ENCODE measurements at regions not wholly inside any gene's neighbourhood (a gene's known extent, or its start where the extent isn't known, plus 50 kb on each side); places are given as distances from the start of the nearest gene placed in this dataset.

DNA sequence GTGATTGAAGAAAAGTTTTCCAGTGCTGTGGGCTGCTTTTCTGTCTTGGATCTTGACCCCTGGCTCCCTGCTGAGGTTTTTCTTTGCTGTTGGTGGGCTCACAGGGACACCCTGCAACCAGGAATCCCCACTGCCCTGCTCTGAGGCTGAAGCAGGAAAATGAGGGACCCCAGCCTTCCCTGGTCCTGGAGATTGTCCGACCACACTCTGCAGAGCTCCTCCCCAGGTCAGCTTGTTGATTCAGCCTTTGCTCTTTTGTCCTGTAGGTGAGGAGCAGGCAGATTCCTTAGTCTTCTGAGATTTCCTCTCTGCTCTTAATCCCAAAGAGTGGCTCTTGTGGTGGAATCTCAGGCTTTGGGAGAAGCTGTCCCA, 194.5 kb downstream of the RPLP1 start:
- DNase-seq (ENCODE audit: low spot score) = no peak
- TF ChIP-seq, protein P1, sequence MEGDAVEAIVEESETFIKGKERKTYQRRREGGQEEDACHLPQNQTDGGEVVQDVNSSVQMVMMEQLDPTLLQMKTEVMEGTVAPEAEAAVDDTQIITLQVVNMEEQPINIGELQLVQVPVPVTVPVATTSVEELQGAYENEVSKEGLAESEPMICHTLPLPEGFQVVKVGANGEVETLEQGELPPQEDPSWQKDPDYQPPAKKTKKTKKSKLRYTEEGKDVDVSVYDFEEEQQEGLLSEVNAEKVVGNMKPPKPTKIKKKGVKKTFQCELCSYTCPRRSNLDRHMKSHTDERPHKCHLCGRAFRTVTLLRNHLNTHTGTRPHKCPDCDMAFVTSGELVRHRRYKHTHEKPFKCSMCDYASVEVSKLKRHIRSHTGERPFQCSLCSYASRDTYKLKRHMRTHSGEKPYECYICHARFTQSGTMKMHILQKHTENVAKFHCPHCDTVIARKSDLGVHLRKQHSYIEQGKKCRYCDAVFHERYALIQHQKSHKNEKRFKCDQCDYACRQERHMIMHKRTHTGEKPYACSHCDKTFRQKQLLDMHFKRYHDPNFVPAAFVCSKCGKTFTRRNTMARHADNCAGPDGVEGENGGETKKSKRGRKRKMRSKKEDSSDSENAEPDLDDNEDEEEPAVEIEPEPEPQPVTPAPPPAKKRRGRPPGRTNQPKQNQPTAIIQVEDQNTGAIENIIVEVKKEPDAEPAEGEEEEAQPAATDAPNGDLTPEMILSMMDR (IDR thresholded peaks at IDR 0.05) = no peak
- no peak for ATAC-seq (ENCODE audit: low FRiP score)

DNA sequence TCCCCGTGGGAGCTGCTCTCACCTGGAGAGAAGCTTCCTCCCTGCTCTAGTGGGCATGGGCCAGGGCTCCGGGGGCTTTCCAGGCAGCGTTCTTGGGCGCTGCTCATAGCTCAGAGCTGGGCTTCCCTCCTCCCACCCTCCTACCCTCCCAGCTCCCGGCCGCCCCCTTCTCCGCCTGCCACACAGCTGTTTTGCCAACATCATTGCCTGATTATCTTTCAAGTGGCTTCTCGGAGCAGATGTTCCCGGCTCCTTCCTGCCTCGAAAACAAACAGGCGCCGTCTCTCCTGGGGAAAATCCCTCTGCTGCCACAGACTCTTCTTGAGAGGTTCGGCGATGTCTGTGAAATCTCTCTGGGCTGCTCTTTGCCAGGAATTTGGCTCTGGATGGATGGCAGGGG, 195.6 kb downstream of the RPLP1 start:
- DNase-seq (ENCODE audit: low spot score) (no peak), ATAC-seq (ENCODE audit: low FRiP score) (no peak)
- TF ChIP-seq, protein P1 (IDR thresholded peaks at IDR 0.05) = no peak

DNA sequence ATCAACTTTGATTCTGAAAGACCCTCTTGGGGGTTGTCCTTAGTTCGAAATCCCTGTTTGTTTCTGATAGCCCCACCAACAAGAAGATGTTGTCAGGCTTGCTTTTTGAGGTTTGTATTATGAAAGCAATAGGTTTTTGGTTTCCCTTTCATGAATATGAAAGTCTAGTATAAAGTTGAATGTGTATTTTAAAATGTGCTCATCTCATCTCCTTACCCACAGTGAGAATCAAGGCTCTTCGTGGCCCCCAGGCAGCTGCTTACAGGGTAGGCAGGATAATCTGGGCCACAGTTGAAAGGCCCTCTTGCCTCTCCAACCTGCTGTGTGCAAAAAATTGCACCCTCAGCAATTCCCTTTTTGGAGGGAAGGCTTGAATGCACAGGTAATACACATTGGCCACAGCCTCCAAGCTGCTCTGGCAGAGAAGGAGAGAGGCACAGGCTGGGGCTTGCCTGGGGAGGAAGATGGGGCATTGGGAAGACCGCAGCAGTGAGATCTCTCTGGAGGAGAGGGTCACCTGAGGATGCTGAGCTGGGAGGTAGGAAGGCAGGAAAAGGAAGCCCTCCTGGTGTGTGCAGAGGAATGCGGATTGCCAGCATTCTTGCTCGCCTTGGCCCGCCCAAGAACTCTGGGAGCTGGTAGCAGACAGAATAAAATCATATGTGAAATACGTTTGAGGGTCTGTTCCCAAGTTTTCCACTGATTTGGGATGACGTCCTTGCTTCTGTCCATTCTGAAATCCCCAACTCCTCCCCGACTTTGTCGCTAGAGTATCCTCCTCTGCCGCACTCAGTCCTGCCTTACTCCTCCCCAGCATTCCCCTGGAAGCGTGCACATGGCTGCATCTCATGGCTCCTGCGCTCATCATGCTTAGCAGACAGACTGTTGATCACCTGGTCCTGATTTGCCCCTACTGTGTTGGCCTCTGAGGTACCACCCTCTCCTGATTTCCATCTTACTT, 196.4 kb downstream of the RPLP1 start:
- TF ChIP-seq, protein P1 (IDR thresholded peaks at IDR 0.05) = no peak
- ATAC-seq (ENCODE audit: low FRiP score) = no peak
- DNase-seq (ENCODE audit: low spot score) = no peak

DNA sequence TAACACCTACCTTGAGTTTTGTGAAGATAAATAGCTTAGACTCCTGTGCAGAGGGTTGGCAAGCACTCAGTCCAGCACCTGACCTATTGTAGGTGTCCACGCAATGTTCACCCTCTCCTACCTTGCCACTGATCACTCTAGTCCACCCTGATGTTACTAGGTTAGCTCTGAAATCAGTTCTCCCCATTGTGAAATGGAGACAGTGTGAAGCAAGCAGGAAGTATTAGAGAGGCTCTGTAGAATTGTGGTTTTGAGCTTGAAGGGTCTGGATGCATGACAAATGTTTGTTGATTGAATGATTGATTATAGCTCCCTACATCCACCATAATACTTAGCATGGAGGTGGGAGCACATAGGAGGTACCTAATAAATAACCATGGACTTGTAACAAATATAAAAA, 199.7 kb downstream of the RPLP1 start:
- TF ChIP-seq, protein P1 (IDR thresholded peaks at IDR 0.05) = no peak
- DNase-seq (ENCODE audit: low spot score) (no peak), ATAC-seq (ENCODE audit: low FRiP score) (no peak)

DNA sequence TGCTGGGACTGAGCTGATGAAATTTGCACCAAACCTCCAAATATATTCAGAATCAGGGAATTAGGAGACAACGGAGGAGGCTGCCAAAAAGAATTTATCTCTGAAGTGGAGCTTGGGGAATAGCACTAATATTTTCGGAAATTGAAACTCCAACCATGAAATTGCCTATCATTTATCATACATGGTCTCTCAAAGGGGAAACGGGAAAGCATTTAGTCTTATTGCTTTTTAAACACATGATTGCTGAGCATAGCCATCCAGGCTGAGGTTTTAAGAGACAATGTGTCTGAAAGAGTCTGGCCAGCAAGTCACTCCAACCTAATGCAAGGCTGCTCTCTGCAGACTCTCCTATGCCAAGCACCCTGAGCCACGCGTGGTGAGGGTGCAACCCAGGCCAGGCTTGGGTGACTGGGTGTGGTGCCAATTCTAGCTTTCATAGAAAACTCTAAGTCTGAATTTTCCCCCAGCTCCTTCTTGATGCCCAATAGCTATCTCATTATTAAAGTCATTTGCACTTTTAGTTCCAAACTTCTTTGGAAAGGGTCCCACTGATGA, 200.2 kb downstream of the RPLP1 start:
- TF ChIP-seq, protein P1 (IDR thresholded peaks at IDR 0.05) = no peak
- DNase-seq (ENCODE audit: low spot score) = no peak
- ATAC-seq (ENCODE audit: low FRiP score) = no peak

DNA sequence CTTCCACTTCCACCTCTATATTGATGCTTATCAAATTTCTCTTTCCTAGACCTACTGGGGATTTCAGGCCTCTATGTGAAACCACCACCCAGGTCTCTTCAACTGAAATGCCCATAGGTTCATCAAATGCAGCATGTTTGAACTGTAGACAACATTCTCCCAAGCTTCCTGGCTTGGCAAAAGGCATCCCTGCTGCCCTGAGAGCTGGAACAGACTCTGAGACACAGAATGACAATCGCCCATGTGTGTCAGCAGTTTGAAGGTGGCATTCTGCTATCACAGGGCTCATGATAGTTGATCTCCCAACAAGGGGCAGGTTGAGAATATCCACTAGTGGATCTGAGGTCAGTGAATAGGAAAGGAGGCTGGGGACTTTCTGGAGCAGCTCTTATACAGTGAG, 200.7 kb downstream of the RPLP1 start:
- TF ChIP-seq, protein P1 (IDR thresholded peaks at IDR 0.05) = no peak
- DNase-seq (ENCODE audit: low spot score) (no peak), ATAC-seq (ENCODE audit: low FRiP score) (no peak)

DNA sequence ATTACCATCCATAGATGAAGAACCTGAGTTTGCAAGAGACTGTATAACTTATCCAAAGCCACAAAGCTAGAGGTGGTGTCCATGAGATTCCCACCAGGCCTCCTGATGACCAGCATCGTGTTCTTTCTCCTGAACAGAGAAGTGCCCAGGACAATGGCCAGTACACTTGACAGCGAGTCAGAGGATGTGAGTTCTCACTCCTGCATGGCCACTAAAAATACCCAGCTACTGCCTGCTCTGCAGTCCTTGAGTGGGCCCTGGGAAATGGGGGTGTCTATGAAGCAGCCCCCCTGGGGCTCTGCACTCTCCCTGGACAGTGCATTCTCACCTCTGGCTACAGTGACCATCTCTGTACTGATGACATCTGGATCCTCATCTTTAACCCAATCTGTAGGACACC, 201.2 kb downstream of the RPLP1 start:
- DNase-seq (ENCODE audit: low spot score) (no peak), ATAC-seq (ENCODE audit: low FRiP score) (no peak)
- TF ChIP-seq, protein P1 (IDR thresholded peaks at IDR 0.05) = no peak
